GM12874 (cell line): ENCODE measurements at regions not wholly inside any gene's neighbourhood (a gene's known extent, or its start where the extent isn't known, plus 50 kb on each side); places are given as distances from the start of the nearest gene placed in this dataset.

Source experiments
- CTCF ChIP-seq: IDR thresholded peaks from 2 replicates; pipeline ENCODE4 v1.5.1; 2011; ENCODE audit warnings: low read depth, mild to moderate bottlenecking, control low read depth, low read length, moderate library complexity; ENCODE audit not compliant: insufficient read depth

GRCh38 chr11:22491555-22492225, 133.9 kb downstream of the FANCF start:
- no peak for TF ChIP-seq CTCF

- TF ChIP-seq CTCF, result no peak
Measured at GRCh38 chr11:22479971-22480720, 142.0 kb downstream of the SLC17A6 start.

GRCh38 chr11:22479208-22479607, 141.0 kb downstream of the SLC17A6 start:
- no peak for TF ChIP-seq CTCF

GRCh38 chr11:22478169-22478568, 140.0 kb downstream of the SLC17A6 start:
- no peak for TF ChIP-seq CTCF

GRCh38 chr11:22477312-22477711, 139.1 kb downstream of the SLC17A6 start:
- no peak for TF ChIP-seq CTCF

GRCh38 chr11:22476589-22476988, 138.4 kb downstream of the SLC17A6 start:
- TF ChIP-seq CTCF, result no peak

- no peak for TF ChIP-seq CTCF
Measured at GRCh38 chr11:22474616-22475015, 136.4 kb downstream of the SLC17A6 start.
